OCI-LY7 (cell line): ENCODE measurements at regions not wholly inside any gene's neighbourhood (a gene's known extent, or its start where the extent isn't known, plus 50 kb on each side); places are given as distances from the start of the nearest gene placed in this dataset.

Experiments used
- BruUV-seq: library from RNA; stranded (reverse); fragments of 400-500 nt; replicated peaks from 2 replicates; lab custom pipeline; 2021; lab: Mats Ljungman, UMichigan
- CTCF ChIA-PET: fragments of 300-600 bp; sonication (Branson Sonifier 250); formaldehyde crosslinking; loops from one replicate; lab custom pipeline; 2022; ENCODE audit warnings: antibody characterized with exemption; ENCODE audit not compliant: unreplicated experiment; lab: Charles Lee
- POLR2A ChIA-PET: fragments of 300-600 bp; sonication (Branson Sonifier 250); formaldehyde crosslinking; loops from one replicate; lab custom pipeline; 2022; ENCODE audit warnings: antibody characterized with exemption; lab: Charles Lee
- DNase-seq: peaks from one replicate; pipeline ENCODE4 v3.0.0-alpha.2; 2015; ENCODE audit warnings: low spot score
- H2AFZ ChIP-seq: fragments of 200-600 bp; sonication (generic), shearing (Covaris generic); 2 replicates; pipeline ENCODE4 v1.6.1; 2014; ENCODE audit warnings: mild to moderate bottlenecking, antibody characterized with exemption, low read length, moderate library complexity
- H3K27ac ChIP-seq: fragments of 200-600 bp; sonication (generic); 2 replicates; pipeline ENCODE4 v1.5.1; 2014; ENCODE audit warnings: mixed run types, low read depth, mild to moderate bottlenecking, moderate library complexity, low read length, inconsistent platforms; ENCODE audit not compliant: poor library complexity, severe bottlenecking
- H3K36me3 ChIP-seq: fragments of 200-600 bp; sonication (generic); 2 replicates; pipeline ENCODE4 v1.6.1; 2014; ENCODE audit warnings: mild to moderate bottlenecking, antibody characterized with exemption, low read length, moderate library complexity, mixed read lengths; ENCODE audit not compliant: insufficient read depth
- H3K4me1 ChIP-seq: fragments of 200-600 bp; sonication (generic); 2 replicates; pipeline ENCODE4 v1.5.1; 2014; ENCODE audit warnings: mild to moderate bottlenecking, low read length; ENCODE audit not compliant: insufficient read depth, poor library complexity, severe bottlenecking
- H3K4me2 ChIP-seq: fragments of 200-600 bp; sonication (generic); 2 replicates; pipeline ENCODE4 v1.6.1; 2014; ENCODE audit warnings: mild to moderate bottlenecking, low read length
- H3K4me3 ChIP-seq: fragments of 200-600 bp; sonication (generic); 2 replicates; pipeline ENCODE4 v1.5.1; 2014; ENCODE audit warnings: mild to moderate bottlenecking, low read depth, low read length; ENCODE audit not compliant: poor library complexity, severe bottlenecking
- H3K79me2 ChIP-seq: fragments of 200-600 bp; sonication (generic); 2 replicates; pipeline ENCODE4 v1.6.1; 2016; ENCODE audit warnings: low read depth, mild to moderate bottlenecking, low read length, moderate library complexity, mixed read lengths; ENCODE audit not compliant: insufficient read depth
- H3K9me2 ChIP-seq: fragments of 200-600 bp; sonication (generic); 2 replicates; pipeline ENCODE4 v1.6.1; 2016; ENCODE audit warnings: mild to moderate bottlenecking, low read length, mixed read lengths; ENCODE audit not compliant: insufficient read depth
- H3K9me3 ChIP-seq: fragments of 200-600 bp; sonication (generic); 2 replicates; pipeline ENCODE4 v1.6.1; 2014; ENCODE audit warnings: mild to moderate bottlenecking, mixed run types, low read length, mixed read lengths
- H4K20me1 ChIP-seq: fragments of 200-600 bp; sonication (generic); 2 replicates; pipeline ENCODE4 v1.6.1; 2014; ENCODE audit warnings: mild to moderate bottlenecking, antibody characterized with exemption, low read length, moderate library complexity, mixed read lengths; ENCODE audit not compliant: insufficient read depth
- CTCF ChIP-seq: fragments of 200-600 bp; sonication (generic); conservative IDR thresholded peaks from 2 replicates; pipeline ENCODE4 v1.5.1; 2014; ENCODE audit warnings: mild to moderate bottlenecking, antibody characterized with exemption, low read length, moderate library complexity, mixed read lengths
- EZH2phosphoT487 ChIP-seq: fragments of 200-600 bp; sonication (generic); IDR thresholded peaks from 2 replicates; pipeline ENCODE4 v1.6.1; 2018; ENCODE audit warnings: low read depth, borderline replicate concordance, mild to moderate bottlenecking, mixed run types, antibody characterized with exemption, low read length, moderate library complexity, mixed read lengths
- intact Hi-C: fragments of 100-400 bp; cut with micrococcal nuclease; formaldehyde crosslinking; loops from one replicate; pipeline ENCODE4 v1.10.0; 2022; ENCODE audit not compliant: unreplicated experiment

DNA sequence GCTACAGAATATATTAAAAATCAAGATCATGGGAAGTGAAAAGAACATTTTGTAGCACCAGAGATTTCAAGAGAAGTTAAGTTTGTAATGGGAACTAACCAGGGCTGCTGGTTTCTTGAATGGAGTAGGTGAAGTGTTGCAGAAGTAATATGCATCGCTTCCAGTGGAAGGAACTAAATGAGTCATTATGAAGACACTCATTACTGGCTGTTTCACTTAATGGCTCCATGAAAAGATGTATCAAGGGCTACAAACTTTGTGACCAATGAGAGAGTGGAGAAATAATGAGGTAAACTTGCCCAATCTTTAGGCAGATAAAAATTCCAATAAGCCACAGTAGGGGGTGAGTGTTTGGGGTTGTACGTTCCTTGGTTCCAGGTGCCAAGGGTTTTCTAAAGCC, 380.4 kb upstream of the POU3F3 start:
- ChIA-PET POLR2A (no interaction called here), CTCF (no interaction called here)
- Histone ChIP-seq H3K79me2 (no peaks in the 10 kb centered on the region), H4K20me1 (no peaks in the 10 kb centered on the region), H3K4me2 (no peak overlapping the region), H3K4me1 (no peaks in the 10 kb centered on the region), H3K4me3 (no peak overlapping the region), H3K9me2 (no peaks in the 10 kb centered on the region), H3K9me3 (no peaks in the 10 kb centered on the region), H3K27ac (no peak overlapping the region), H3K36me3 (no peaks in the 10 kb centered on the region), H2AFZ (no peak overlapping the region)
- intact Hi-C loops = no loop called here
- TF ChIP-seq CTCF = no peak
- TF ChIP-seq EZH2phosphoT487 = no peak
- no TSS peak for BruUV-seq
- DNase-seq = no peak

DNA sequence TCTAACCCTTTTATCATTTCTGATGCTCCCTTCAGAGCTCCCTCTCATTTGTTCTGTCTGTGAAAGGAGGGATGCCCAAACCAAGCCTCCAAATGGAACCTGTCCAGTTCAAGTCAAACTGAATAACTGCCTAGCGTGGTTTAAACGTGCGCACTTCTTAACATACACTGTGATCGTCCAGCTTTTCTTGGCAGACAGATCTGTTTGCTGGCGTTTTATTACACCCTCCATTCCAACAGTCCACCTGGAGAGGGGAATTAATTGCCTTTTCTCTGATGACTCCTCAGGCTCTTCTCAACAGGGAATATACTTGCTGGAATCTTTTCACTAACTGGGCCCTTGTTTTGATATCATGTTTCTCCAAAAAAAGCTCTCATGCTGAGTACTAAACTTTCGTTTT, 379.2 kb upstream of the POU3F3 start:
- POLR2A ChIA-PET = interaction anchor here (0.7 kb wide), 1 partner anchor 239 kb away, joined by 3 read pairs; no protein-coding TSS in a partner anchor
- H2AFZ ChIP-seq = no peak overlapping the region

GRCh38 chr2:104476075-104476474, 377.8 kb upstream of the POU3F3 start:
- ChIA-PET POLR2A (no interaction called here), CTCF (no interaction called here)
- no peaks in the 10 kb centered on the region for H3K9me3 ChIP-seq
- intact Hi-C loops = no loop called here
- H3K36me3 ChIP-seq = no peaks in the 10 kb centered on the region
- TF ChIP-seq CTCF = no peak
- TF ChIP-seq EZH2phosphoT487 = no peak
- H3K4me2 ChIP-seq = no peak overlapping the region
- no peak for DNase-seq
- H3K79me2 ChIP-seq = no peaks in the 10 kb centered on the region
- no peak overlapping the region for H3K4me3 ChIP-seq
- H3K9me2 ChIP-seq = no peaks in the 10 kb centered on the region
- BruUV-seq = no TSS peak
- no peaks in the 10 kb centered on the region for H3K4me1 ChIP-seq
- H2AFZ ChIP-seq = no peak overlapping the region
- H3K27ac ChIP-seq = no peak overlapping the region
- no peaks in the 10 kb centered on the region for H4K20me1 ChIP-seq

More for the DNA sequence above, 379.2 kb upstream of the POU3F3 start:
- no peak overlapping the region for H3K4me3 ChIP-seq
- TF ChIP-seq EZH2phosphoT487 (no peak), CTCF (no peak)
- no peaks in the 10 kb centered on the region for H3K4me1 ChIP-seq
- H3K9me2 ChIP-seq = no peaks in the 10 kb centered on the region
- no peak for DNase-seq
- H3K27ac ChIP-seq = no peak overlapping the region
- H4K20me1 ChIP-seq = no peaks in the 10 kb centered on the region
- H3K79me2 ChIP-seq = no peaks in the 10 kb centered on the region
- no peak overlapping the region for H3K4me2 ChIP-seq
- H3K36me3 ChIP-seq = no peaks in the 10 kb centered on the region
- intact Hi-C loops = no loop called here
- BruUV-seq = no TSS peak
- no peaks in the 10 kb centered on the region for H3K9me3 ChIP-seq
- CTCF ChIA-PET = no interaction called here
